GM12892 (cell line): ENCODE measurements at regions not wholly inside any gene's neighbourhood (a gene's known extent, or its start where the extent isn't known, plus 50 kb on each side); places are given as distances from the start of the nearest gene placed in this dataset.

ENCODE experiments used
- POLR2A ChIP-seq: IDR thresholded peaks from 2 replicates; pipeline ENCODE4 v1.6.1; 2011; ENCODE audit warnings: low read depth, low read length, control low read depth
- POLR2AphosphoS5 ChIP-seq: IDR thresholded peaks from 2 replicates; pipeline ENCODE4 v1.6.1; 2011; ENCODE audit warnings: low read depth, low read length, control low read depth
- TAF1 ChIP-seq: IDR thresholded peaks from 2 replicates; pipeline ENCODE4 v1.6.1; 2011; ENCODE audit warnings: low read depth, mild to moderate bottlenecking, control low read depth, low read length, borderline replicate concordance

DNA sequence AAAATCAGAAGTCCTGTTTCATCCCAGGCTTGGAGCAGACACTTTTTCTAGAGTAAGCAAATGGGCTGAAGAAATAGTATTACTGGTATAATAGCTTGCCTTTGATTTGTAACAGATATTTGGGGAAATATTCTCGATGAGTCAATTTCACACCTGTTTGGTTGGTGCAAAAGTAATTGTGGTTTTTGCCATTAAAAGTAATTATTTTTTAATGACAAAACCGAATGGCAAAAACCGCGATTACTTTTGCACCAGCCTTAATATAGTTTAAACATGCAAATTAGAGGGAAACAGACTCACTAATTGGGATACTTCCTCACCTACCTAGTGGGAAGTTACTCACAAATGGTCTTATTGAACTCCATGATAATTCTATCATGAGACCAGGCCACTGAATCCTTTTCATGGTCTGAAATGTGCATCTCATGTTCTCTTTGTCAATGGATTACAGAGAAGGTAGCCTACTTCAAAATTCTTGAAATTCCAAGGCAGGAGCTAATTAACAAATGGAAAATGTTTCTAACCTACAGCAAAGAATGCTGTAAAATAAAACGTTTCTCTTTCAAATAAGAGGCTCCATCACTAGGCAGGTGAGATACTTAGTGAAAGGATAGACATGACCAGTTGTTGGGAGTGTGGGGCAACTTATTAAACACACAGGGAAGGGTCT is 391.3 kb downstream of the EMP1 start:
- TF ChIP-seq POLR2AphosphoS5: no peak
- TF ChIP-seq POLR2A: no peak
- TF ChIP-seq TAF1: no peak
